ENCODE measurements at regions not wholly inside any gene's neighbourhood (a gene's known extent, or its start where the extent isn't known, plus 50 kb on each side); places are given as distances from the start of the nearest gene placed in this dataset.

- no peaks in the 10 kb centered on the region for H3K9me3 ChIP-seq (ENCODE audit: control insufficient read depth, low read depth, low read length)
- H4K91ac ChIP-seq (ENCODE audit: insufficient read length, low read depth, low read length), result no peak overlapping the region
- H4K8ac ChIP-seq (replicated peaks; ENCODE audit: insufficient read length, low read depth, low read length), result no peak overlapping the region
- H2BK12ac ChIP-seq (ENCODE audit: insufficient read length, low read depth, low read length), result no peak overlapping the region
- H3K27ac Mint-ChIP-seq, result no peak overlapping the region
- no peak overlapping the region for H3K23ac ChIP-seq (ENCODE audit: insufficient read length, low read depth, low read length)
- WGBS (ENCODE audit: extremely low coverage, insufficient read length, low lambda C conversion rate), result no CpG with 5 or more reads among the region's 1 CpG
- H3K23me2 ChIP-seq (ENCODE audit: insufficient read length, low read depth, low read length, poor library complexity, severe bottlenecking), result no peaks in the 10 kb centered on the region
- H3K56ac ChIP-seq (ENCODE audit: insufficient read length, low read depth, low read length), result no peak overlapping the region
- TF ChIP-seq, protein P1, sequence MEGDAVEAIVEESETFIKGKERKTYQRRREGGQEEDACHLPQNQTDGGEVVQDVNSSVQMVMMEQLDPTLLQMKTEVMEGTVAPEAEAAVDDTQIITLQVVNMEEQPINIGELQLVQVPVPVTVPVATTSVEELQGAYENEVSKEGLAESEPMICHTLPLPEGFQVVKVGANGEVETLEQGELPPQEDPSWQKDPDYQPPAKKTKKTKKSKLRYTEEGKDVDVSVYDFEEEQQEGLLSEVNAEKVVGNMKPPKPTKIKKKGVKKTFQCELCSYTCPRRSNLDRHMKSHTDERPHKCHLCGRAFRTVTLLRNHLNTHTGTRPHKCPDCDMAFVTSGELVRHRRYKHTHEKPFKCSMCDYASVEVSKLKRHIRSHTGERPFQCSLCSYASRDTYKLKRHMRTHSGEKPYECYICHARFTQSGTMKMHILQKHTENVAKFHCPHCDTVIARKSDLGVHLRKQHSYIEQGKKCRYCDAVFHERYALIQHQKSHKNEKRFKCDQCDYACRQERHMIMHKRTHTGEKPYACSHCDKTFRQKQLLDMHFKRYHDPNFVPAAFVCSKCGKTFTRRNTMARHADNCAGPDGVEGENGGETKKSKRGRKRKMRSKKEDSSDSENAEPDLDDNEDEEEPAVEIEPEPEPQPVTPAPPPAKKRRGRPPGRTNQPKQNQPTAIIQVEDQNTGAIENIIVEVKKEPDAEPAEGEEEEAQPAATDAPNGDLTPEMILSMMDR (conservative IDR thresholded peaks at IDR 0.05), result no peak
- no peaks in the 10 kb centered on the region for H4K20me1 ChIP-seq (ENCODE audit: control insufficient read depth, insufficient read depth, insufficient read length)
- H3K79me1 ChIP-seq (ENCODE audit: insufficient read depth, low read depth, low read length, poor library complexity, severe bottlenecking), result no peaks in the 10 kb centered on the region
- H4K5ac ChIP-seq (ENCODE audit: insufficient read length, low read depth, low read length), result no peak overlapping the region
- no peak overlapping the region for H3K14ac ChIP-seq (ENCODE audit: insufficient read depth, low read length)
- no peak overlapping the region for H3K4me3 Mint-ChIP-seq
- H3K79me2 ChIP-seq (ENCODE audit: insufficient read depth, low read length), result no peaks in the 10 kb centered on the region
- H3K4ac ChIP-seq (ENCODE audit: low read depth, low read length), result no peak overlapping the region
- H3K4me1 ChIP-seq (ENCODE audit: insufficient read depth, low read length), result no peaks in the 10 kb centered on the region
- H3K36me3 Mint-ChIP-seq (ENCODE audit: insufficient read depth in 1 of 3, low read depth in 3 of 3), result no peaks in the 10 kb centered on the region
- H3K4me2 ChIP-seq (ENCODE audit: insufficient read depth, insufficient read length, low read length), result no peak overlapping the region
- no peak overlapping the region for H3K18ac ChIP-seq (ENCODE audit: insufficient read length, low read depth, low read length)
- no peak overlapping the region for H2AK5ac ChIP-seq (ENCODE audit: insufficient read length, low read length)
- DNase-seq, result no peak
- no peaks in the 10 kb centered on the region for H3K27me3 ChIP-seq (ENCODE audit: insufficient read depth, low read length)
- no peak overlapping the region for H2BK120ac ChIP-seq (ENCODE audit: low read depth, low read length, poor library complexity, severe bottlenecking)
- H3K9me3 Mint-ChIP-seq, result no peaks in the 10 kb centered on the region
- no peak overlapping the region for H3K27ac ChIP-seq (ENCODE audit: insufficient read length, low read depth, low read length)
- no peak overlapping the region for H2BK5ac ChIP-seq (ENCODE audit: insufficient read length, low read length)
- H3T11ph ChIP-seq (ENCODE audit: low read length), result no peak overlapping the region
- H2BK20ac ChIP-seq (ENCODE audit: low read depth, low read length, poor library complexity, severe bottlenecking), result no peak overlapping the region
- H2BK15ac ChIP-seq (ENCODE audit: low read depth, low read length), result no peak overlapping the region
- H2AFZ ChIP-seq (ENCODE audit: low read length), result no peak overlapping the region
- H3K27me3 Mint-ChIP-seq (ENCODE audit: low read depth), result no peaks in the 10 kb centered on the region
- H3K4me1 Mint-ChIP-seq, result no peaks in the 10 kb centered on the region
- H3K9ac ChIP-seq (ENCODE audit: extremely low read depth, insufficient read length, low read length), result no peak overlapping the region
These were observed 145.3 kb upstream of the MBNL1 start for GRCh38 chr3:152123457-152123856.

Data from H9 (cell line).